ENCODE measurements at regions not wholly inside any gene's neighbourhood (a gene's known extent, or its start where the extent isn't known, plus 50 kb on each side); places are given as distances from the start of the nearest gene placed in this dataset.

- no peak for TF ChIP-seq EZH2phosphoT487 (IDR thresholded peaks at IDR 0.05; ENCODE audit: borderline replicate concordance, low read depth, low read length)
- TF ChIP-seq CTCF (conservative IDR thresholded peaks at IDR 0.05; ENCODE audit: low read length): no peak
These were observed 103.1 kb upstream of the CABCOCO1 start for GRCh38 chr10:61559615-61560014.
